Keratinocyte (primary cell): ENCODE measurements at regions not wholly inside any gene's neighbourhood (a gene's known extent, or its start where the extent isn't known, plus 50 kb on each side); places are given as distances from the start of the nearest gene placed in this dataset.

Source experiments
- DNase-seq: peaks from one replicate; pipeline ENCODE4 v3.0.0-alpha.2; 2011; ENCODE audit warnings: low read depth, missing footprints, low spot score
- FAIRE-seq: peaks from 2 replicates; lab custom pipeline; 2011; peaks lifted over from hg19 to GRCh38; lab: Jason Lieb, UNC
- H2AFZ ChIP-seq: 2 replicates; pipeline ENCODE4 v1.6.0; 2012; ENCODE audit warnings: low read length, control low read depth, inconsistent platforms; ENCODE audit not compliant: control insufficient read depth
- H3K27ac ChIP-seq: 2 replicates; pipeline ENCODE4 v1.5.1; 2011; ENCODE audit warnings: low read length; ENCODE audit not compliant: control insufficient read depth, insufficient read depth
- H3K27me3 ChIP-seq: 3 replicates; pipeline ENCODE4 v1.6.0; 2011; ENCODE audit warnings: low read length; ENCODE audit not compliant: control insufficient read depth, insufficient read depth; ENCODE audit errors: extremely low read depth
- H3K36me3 ChIP-seq, 2 experiments: 2 replicates in 1 of 2; 3 replicates in 1 of 2; pipeline ENCODE4 v1.5.1; 2011; ENCODE audit warnings: low read length in 2 of 2, mild to moderate bottlenecking in 1 of 2; ENCODE audit not compliant: control insufficient read depth in 2 of 2, insufficient read depth in 2 of 2; ENCODE audit errors: extremely low read depth in 1 of 2
- H3K4me1 ChIP-seq: 3 replicates; pipeline ENCODE4 v1.5.1; 2011; ENCODE audit warnings: low read length; ENCODE audit not compliant: control insufficient read depth, insufficient read depth; ENCODE audit errors: extremely low read depth
- H3K4me2 ChIP-seq: 3 replicates; pipeline ENCODE4 v1.6.0; 2011; ENCODE audit warnings: low read depth, low read length; ENCODE audit not compliant: control insufficient read depth, insufficient read depth; ENCODE audit errors: extremely low read depth
- H3K4me3 ChIP-seq, 3 experiments: fragments of 200-600 bp in 1 of 3; sonication (generic) in 1 of 3; 2 replicates in 2 of 3; 3 replicates in 1 of 3; pipeline ENCODE4 v1.5.1; 2011 to 2016; ENCODE audit warnings: low read length in 3 of 3, mild to moderate bottlenecking in 3 of 3, control low read depth in 2 of 3, inconsistent platforms in 1 of 3, low read depth in 1 of 3, mixed read lengths in 1 of 3, mixed run types in 1 of 3, moderate library complexity in 1 of 3; ENCODE audit not compliant: control insufficient read depth in 2 of 3, insufficient read depth in 2 of 3; ENCODE audit errors: extremely low read depth in 1 of 3
- H3K79me2 ChIP-seq: 2 replicates; pipeline ENCODE4 v1.6.0; 2012; ENCODE audit warnings: low read length; ENCODE audit not compliant: control insufficient read depth, insufficient read depth
- H3K9ac ChIP-seq: 3 replicates; pipeline ENCODE4 v1.6.0; 2011; ENCODE audit warnings: low read length; ENCODE audit not compliant: control insufficient read depth, insufficient read depth; ENCODE audit errors: extremely low read depth
- H3K9me1 ChIP-seq: 3 replicates; pipeline ENCODE4 v1.6.0; 2011; ENCODE audit warnings: low read length; ENCODE audit not compliant: control insufficient read depth, insufficient read depth; ENCODE audit errors: extremely low read depth
- H3K9me3 ChIP-seq: 2 replicates; pipeline ENCODE4 v1.5.1; 2012; ENCODE audit warnings: low read depth, low read length; ENCODE audit not compliant: control insufficient read depth
- H4K20me1 ChIP-seq: 3 replicates; pipeline ENCODE4 v1.6.0; 2011; ENCODE audit warnings: low read length; ENCODE audit not compliant: control insufficient read depth, insufficient read depth; ENCODE audit errors: extremely low read depth
- EZH2 ChIP-seq: IDR thresholded peaks from one replicate; pipeline ENCODE4 v1.6.1; 2012; ENCODE audit warnings: inconsistent platforms, mild to moderate bottlenecking, low read length, moderate library complexity
- dilution Hi-C: fragments of 300-500 bp; cut with MboI; formaldehyde crosslinking; loops from one replicate; pipeline ENCODE4 v1.7.0; 2020; ENCODE audit warnings: low sequenced_read_pairs; ENCODE audit not compliant: extremely low pct_ligation_motif_present
- TF ChIP-seq, protein P1 (sequence below), 3 experiments: IDR thresholded peaks in 1 of 3; conservative IDR thresholded peaks in 1 of 3; optimal IDR thresholded peaks in 1 of 3; 2 replicates in 2 of 3; 3 replicates in 1 of 3; pipeline versions ENCODE3 to v1.5.1; 2011; ENCODE audit warnings: low read length in 3 of 3, mild to moderate bottlenecking in 3 of 3, moderate library complexity in 2 of 3, control low read depth in 1 of 3, inconsistent platforms in 1 of 3; ENCODE audit not compliant: insufficient read depth in 2 of 3; ENCODE audit errors: extremely low read depth in 1 of 3

DNA sequence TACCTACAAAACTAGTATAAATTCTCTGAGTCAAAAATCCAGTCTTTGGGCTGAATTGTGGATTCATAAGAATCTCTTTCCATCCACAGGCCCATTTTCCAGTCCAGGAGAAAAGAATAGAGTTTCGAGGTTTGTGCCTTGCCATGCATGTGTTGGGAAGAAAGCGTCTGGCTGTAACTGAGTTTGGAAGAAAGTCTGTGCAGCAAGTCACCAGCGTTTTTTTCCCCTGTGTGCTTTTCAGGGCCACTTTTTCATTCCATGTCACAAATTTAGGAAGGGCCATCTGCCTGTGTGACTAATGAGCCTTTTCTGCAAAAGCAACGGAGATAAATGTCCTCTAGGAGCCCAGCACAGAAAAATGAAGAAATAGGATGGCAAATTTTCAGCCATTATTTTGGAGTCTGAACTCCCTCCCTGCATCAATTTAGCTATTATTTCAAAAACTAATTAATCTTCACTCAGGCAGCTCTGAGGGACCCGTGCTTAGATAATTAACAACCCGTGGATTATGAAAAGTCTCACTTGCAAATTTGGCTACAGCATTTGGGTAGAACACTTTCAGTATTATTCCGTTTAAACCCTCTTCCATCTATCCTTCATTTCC is 261.5 kb downstream of the SUDS3 start:
- FAIRE-seq = no peak
- Histone ChIP-seq H3K36me3 (no peaks in the 10 kb centered on the region), H3K4me2 (no peak overlapping the region), H3K4me3 (no peak overlapping the region), H4K20me1 (no peaks in the 10 kb centered on the region), H3K4me1 (no peaks in the 10 kb centered on the region), H3K27me3 (no peaks in the 10 kb centered on the region), H3K9ac (no peak overlapping the region), H3K9me1 (no peaks in the 10 kb centered on the region), H3K79me2 (no peaks in the 10 kb centered on the region), H3K9me3 (no peaks in the 10 kb centered on the region), H2AFZ (no peak overlapping the region), H3K27ac (no peak overlapping the region)
- no peak for TF ChIP-seq EZH2
- TF ChIP-seq, protein P1, sequence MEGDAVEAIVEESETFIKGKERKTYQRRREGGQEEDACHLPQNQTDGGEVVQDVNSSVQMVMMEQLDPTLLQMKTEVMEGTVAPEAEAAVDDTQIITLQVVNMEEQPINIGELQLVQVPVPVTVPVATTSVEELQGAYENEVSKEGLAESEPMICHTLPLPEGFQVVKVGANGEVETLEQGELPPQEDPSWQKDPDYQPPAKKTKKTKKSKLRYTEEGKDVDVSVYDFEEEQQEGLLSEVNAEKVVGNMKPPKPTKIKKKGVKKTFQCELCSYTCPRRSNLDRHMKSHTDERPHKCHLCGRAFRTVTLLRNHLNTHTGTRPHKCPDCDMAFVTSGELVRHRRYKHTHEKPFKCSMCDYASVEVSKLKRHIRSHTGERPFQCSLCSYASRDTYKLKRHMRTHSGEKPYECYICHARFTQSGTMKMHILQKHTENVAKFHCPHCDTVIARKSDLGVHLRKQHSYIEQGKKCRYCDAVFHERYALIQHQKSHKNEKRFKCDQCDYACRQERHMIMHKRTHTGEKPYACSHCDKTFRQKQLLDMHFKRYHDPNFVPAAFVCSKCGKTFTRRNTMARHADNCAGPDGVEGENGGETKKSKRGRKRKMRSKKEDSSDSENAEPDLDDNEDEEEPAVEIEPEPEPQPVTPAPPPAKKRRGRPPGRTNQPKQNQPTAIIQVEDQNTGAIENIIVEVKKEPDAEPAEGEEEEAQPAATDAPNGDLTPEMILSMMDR (optimal IDR thresholded peaks at IDR 0.05 in 1 of 3, IDR thresholded peaks at IDR 0.05 in 1 of 3, conservative IDR thresholded peaks at IDR 0.05 in 1 of 3; ENCODE audit: extremely low read depth in 1 of 3, insufficient read depth in 2 of 3, low read length in 3 of 3) = no peak
- no peak for DNase-seq
- dilution Hi-C loops = no loop called here

DNA sequence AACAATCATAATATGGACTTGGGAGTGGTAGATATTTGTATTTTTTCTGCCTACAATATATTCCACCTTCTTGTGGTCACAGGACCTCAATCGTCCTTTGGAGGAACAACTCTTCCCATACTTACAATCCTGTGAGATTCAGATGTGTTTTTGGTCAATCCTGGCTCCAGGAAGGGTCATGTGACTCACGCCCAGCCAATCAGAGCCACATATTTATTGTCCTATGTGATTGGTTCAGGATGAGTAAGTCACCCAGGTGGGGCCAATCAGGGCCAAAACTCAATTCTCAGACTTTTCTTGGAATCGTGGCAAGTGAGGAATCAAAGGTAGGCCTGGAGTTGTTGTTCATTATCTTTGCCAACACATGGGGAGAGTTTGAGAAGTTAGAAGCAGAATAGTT is 264.9 kb downstream of the SUDS3 start:
- H3K4me3 ChIP-seq = no peak overlapping the region
- no peak overlapping the region for H2AFZ ChIP-seq
- H3K27ac ChIP-seq = no peak overlapping the region
- FAIRE-seq = no peak
- no peaks in the 10 kb centered on the region for H3K9me1 ChIP-seq
- no peaks in the 10 kb centered on the region for H4K20me1 ChIP-seq
- DNase-seq = no peak
- H3K79me2 ChIP-seq = no peaks in the 10 kb centered on the region
- no peak overlapping the region for H3K9ac ChIP-seq
- no peaks in the 10 kb centered on the region for H3K36me3 ChIP-seq
- H3K9me3 ChIP-seq = no peaks in the 10 kb centered on the region
- no peak overlapping the region for H3K4me2 ChIP-seq
- no peaks in the 10 kb centered on the region for H3K4me1 ChIP-seq
- dilution Hi-C loops = no loop called here
- TF ChIP-seq, protein P1 (optimal IDR thresholded peaks at IDR 0.05 in 1 of 3, IDR thresholded peaks at IDR 0.05 in 1 of 3, conservative IDR thresholded peaks at IDR 0.05 in 1 of 3; ENCODE audit: extremely low read depth in 1 of 3, insufficient read depth in 2 of 3, low read length in 3 of 3) = no peak
- TF ChIP-seq EZH2 = no peak
- no peaks in the 10 kb centered on the region for H3K27me3 ChIP-seq
